ENCODE measurements at regions not wholly inside any gene's neighbourhood (a gene's known extent, or its start where the extent isn't known, plus 50 kb on each side); places are given as distances from the start of the nearest gene placed in this dataset.
"Not testable (repeated sequence)": the region's sequence is repeated elsewhere in the genome, so short reads cannot be mapped to it uniquely, and the experiment has no call there.

DNA sequence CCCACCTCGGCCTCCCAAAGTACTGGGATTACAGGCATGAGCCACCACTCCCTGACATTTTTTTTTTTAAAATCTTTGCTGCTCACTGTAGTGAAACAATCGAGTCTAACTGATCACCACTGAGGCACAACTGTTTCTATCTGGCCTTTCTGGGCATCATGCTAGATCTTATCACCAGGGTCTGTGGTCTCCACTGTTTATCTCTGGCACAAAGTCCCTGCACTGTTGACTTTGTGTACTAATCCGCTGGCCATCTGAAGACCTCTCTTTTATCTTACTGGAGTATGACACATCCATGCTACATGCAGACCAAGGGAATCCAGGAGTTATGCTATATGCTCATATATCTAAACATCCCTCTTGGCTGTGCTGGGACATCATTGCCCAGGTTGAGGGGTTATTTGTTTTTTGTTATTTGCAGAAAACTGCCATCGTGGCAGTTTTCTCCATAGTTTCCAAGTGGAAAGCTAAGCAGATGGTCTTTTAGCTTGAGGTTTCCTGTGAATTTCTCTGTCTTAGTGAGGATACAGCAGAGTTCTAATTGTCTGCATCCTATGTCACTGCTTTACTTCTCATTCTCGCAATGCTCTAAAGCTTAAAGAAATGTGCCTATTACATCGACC lies 456.9 kb downstream of the CCER1 start:
- DNase-seq: no peak

DNA sequence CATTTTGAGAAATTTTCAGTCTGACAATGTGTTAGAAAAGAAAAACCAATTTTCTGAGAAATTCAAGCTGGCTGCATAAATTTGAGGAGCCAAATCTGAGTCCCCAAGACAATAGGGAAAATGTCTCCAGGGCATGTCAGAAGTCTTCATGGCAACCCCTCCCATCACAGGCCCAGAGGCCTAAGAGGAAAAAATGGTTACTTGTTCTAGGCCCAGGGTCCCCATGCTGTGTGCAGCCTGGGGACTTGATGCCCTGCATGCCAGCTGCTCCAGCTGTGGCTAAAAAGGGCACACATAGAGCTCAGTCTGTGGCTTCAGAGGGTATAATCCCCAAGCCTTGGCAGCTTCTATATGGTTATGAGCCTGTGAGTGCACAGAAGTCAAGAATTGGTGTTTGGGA lies 464.6 kb downstream of the CCER1 start:
- no peak for DNase-seq

DNA sequence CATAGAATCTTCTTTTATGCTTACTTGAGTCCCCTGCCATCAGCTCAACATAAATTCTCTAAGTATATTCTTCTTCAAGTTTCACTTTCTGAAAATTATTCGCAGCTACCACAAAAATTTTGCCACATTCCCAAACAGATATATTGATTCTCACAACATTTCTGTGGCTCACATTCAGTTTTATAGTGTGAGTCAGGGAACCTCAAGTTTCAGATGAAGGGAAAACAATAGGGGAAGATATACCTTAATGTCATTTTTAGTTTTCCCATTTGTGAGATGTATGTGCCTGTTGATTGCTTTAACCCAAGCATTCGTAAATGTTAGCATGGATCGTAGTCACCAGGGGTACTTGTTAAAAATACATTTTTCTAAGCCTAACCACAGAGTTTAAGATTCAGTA lies 465.8 kb downstream of the CCER1 start:
- no peak for DNase-seq

DNA sequence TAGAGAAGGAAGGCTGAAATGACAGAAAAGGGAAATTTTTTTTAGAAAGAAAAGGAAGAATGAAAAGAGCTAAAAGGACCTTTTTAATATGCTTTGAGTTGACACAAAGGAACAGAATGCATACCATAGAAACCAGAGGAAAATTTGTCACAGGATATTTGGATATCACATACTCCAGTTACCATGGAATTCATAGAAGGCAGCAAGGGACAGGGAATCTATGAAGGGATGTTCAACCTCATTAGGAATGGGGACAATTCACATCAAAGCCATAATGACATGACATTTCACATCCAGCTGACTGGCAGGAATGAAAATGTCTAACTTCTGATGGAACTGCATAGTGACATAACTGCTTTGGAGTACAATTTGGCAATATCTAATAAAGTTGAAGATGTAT lies 469.4 kb downstream of the CCER1 start:
- DNase-seq: no peak

DNA sequence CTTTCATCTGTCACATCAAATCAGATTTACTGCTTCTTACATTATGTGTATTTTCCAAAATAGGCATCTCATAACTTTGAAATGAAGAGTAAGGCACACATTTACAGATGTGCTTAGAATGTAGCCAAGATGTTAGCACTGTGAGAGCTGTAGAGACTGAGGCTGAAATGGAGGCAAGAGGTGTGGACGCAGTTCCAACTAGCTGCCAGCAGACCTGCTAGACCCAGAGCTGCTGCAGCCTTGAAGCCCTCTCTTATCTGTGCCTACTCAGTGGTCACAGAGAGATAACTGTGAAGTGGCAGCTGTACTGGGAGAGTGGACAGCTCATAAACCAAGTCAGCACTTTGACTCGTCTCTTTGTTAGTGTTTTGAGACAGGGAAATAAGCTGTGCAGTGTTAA lies 470.9 kb downstream of the CCER1 start:
- no peak for DNase-seq

DNA sequence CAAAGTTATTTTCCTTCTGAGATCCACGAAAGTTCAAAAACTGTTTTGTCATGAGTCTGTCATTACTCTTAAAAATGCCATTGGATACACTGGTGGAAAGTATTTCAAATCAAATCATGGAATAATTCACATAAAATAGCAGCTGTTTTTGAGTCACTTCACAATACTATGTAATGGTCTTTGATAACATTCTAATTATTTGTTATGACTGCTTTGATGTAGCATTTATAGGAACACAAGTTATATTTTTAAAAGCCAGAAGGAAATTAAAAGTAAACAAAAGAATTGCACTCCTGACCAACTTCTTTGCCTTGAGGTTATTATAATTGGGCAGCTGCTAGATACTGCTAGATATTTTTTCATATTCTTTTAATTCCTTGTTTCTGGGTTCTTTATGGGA lies 473.2 kb downstream of the CCER1 start:
- DNase-seq: no peak

DNA sequence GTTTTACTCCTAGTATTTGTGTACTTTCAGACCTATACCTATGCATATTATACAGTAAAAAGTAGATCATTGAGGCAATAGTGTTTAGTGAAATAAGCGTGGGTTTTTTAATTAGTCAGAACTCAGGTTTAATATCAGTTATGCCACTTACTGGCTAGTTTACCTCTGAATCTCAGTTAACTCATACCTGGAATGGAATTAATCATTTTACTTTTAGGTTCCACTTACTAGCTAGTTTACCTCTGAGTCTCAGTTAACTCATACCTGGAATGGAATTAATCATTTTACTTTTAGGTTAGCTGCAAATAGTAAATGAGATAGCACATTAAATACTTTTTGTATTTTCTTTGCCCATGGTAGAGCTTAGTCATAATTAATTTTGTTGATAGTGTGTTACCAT lies 475.7 kb downstream of the CCER1 start:
- DNase-seq: no peak

DNA sequence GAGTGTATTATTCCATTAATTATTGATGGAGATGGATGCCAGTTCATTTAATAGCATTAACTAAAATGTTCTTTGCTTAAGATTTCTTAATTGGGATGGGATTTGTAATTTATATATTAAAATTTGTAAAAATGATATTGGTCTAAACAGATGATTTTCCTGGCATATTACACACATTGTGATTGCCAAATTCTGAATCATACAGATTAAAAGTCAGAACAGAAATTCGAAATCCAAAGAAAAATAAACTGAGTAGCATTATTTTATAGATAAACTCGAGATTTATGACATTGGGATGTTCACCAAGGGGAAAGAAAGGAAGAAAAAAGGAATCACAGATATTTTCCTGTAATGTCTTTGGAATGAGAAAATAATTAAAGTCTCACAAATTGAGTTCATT lies 481.1 kb downstream of the CCER1 start:
- no peak for DNase-seq

DNA sequence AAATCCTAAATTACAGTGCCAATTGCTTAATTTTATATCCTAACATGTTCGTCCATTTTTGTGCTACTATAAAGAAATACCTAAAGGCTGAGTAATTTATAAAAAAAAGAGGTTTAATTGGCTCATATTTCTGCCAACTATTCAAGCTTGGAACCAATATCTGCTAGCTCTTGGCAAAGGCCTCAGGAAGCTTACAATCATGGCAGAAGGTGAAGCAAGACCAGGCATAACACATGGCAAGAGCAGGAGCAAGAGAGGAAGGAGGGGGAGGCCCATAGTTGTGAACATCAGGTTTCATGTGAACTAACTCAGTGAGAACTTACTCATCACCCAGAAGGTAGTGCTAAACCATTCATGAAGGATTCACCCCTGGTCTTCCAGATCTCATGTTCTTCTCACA lies 494.3 kb downstream of the CCER1 start:
- no peak for DNase-seq

DNA sequence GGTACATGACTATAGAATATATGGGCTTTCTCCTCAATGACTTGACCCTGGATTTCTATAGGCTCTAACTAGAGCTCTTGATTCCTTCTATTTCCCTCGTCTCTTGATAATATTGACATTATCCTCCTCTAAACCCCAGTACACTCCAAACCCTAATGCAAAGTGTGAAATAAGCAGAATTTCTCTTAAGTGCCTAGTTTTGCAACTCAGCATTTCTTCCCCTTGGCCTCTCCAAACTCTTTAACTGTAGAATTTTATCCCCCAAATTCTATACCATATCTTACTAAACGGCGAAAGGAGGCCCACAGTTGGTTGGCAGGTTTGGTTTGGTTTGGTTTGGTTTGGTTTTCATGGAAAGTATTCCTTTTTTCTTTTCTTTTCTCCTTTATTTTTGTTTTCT lies 498.7 kb downstream of the CCER1 start:
- no peak for DNase-seq

DNA sequence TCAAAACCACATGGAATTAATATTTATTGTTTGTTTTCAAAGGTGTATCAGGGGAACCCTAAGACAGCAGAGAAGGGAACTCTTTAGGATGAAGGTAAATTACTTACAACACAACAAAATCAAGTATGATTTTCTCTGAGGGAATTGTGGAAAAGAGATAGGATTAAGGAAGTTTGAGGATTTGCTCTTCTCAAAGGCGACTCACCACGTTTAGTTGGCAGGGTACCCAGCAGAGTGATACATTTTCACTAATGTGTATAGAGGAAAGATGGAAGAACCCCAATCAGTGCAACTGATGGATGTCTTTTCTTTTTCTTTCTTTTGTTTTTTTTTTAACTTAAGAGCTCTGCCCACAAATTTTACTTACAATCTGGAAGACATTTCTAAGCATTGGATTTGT lies 499.2 kb downstream of the CCER1 start:
- no peak for DNase-seq

DNA sequence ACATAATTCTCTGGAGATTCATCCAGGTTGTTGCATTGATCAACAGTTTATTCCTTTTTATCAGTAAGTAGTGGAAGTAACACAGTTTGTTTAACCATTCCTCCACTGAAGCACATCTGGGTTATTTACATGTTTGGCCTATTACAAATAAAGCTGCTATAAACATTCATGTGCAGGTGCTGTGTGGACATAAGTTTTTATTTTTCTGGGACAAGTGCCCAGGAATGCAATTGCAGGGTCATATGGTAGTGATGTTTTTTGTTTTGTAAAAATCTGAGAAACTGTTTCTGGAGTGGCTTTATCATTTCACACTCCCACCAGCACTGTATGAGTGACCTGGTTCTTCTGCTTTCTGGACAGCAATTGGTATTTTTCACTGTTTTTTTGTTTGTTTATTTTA lies 505.4 kb downstream of the CCER1 start:
- DNase-seq: no peak

DNA sequence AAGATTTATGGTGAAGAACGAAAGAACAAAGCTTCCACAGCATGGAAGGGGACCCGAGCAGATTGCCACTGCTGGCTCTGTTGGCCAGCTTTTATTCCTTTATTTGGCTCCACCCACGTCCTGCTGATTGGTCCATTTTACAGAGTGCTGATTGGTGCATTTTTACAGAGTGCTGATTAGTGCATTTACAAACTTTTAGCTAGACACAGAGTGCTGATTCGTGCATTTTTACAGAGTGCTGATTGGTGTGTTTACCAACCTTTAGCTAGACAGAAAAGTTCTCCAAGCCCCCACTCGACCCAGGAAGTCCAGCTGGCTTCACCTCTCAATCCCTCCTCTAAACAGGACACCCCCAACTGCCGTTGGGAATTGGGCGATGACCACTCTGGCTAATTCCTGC lies 511.5 kb downstream of the CCER1 start:
- not testable (repeated sequence) for DNase-seq

DNA sequence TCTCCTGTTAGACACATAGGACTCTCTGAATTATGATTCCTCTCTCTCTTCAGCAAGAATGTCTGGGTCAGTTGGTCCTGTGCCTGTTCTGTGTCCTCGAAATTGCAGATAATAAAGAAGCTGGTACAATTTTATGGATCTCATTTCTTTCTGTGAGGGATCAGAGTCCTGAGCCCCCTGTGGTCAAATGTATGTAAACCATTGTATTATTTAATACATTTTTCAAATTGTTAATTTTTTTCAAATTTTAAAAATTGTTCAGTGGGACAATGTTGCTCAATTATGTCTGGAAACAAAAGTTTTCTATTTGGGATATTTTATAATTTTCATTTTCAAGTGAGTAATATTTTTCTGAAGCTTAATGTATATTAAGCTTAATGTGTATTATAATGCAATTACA lies 513.5 kb downstream of the CCER1 start:
- DNase-seq: no peak

DNA sequence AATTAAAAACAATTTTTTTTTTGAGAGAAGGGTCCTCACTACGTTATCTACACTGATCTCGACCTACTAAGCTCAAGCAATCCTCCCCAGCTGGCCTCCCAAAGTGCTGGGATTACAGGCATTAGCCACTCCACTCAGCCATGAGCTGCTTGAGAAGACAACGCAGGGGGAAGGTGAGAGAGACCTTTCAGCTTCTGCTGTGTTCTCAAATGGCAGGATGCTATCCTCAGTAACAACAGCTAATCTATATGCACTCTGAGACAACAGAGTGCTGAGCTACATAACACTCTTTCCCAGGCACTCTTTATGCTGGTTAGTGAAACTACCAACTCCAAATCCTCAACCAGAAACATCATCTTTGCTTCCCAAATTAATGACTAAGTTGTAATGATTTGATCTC lies 526.1 kb downstream of the CCER1 start:
- DNase-seq: no peak

DNA sequence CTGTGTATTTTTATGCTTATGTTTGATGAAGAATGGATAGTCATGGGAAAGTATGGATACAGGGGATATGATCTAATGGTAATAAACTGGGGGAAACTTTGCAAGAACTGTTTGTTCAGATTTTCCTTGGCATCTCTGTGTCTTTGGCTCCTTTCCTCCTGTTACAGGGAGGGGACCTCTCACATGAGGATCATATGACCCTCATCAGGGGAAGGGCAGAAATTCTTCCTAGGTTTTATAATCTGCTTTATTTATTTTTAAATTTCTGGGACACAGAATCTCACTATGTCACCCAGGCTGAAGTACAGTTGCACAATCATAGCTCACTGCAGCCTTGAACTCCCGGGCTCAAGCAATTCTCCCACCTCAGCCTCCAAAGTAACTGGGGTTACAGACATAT lies 526.5 kb downstream of the CCER1 start:
- DNase-seq: no peak

DNA sequence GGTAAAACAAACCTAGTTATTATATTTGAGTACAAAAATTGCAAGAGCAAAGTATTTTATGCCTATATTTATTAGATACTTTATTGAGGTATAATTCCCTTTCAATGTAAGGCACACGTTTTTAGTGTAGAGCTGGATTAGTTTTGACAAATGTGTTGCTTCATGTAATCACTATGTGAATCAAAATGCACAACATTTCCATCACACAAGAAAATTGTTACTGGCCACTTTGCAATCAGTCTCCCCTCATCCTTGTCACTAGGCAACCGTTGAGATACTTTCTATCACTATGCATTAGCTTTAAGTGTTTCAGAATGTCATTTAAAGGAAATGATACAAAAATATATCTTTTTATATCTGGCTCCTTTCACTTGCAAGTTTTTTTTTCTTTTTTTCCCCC lies 531.0 kb downstream of the CCER1 start:
- no peak for DNase-seq

DNA sequence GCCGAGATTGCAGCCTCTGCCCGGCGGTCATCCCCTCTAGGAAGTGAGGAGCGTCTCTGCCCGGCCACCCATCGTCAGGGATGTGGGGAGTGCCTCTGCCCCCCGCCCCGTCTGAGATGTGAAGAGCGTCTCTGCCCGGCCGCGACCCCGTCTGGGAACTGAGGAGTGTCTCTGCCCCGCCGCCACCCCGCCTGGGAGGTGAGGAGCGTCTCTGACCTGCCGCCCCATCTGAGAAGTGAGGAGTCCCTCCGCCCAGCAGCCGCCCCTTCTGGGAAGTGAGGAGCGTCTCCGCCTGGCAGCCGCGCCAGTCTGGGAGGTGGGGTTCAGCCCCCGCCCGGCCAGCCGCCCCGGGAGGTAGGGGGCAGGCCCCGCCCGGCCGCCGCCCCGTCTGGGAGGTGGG lies 544.0 kb downstream of the CCER1 start:
- DNase-seq: no peak

DNA sequence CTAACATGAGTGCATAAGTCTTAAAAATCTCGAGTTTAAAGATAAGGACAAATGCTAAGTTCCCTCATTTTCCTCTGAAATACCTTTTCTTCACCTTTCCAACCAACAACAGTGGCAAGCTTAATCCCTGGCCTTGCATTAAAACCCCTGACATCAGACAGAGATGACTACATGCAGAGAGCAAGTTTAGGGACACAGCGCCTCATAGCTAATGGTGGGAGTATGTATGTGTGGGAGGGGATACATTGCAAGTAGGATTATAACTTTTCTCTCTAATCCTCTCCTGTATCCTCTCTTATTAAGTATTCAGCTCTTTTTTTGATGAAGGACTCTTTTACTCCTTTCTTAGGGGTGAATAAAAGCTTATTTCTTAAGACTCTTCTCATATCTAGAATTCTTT lies 547.1 kb downstream of the CCER1 start:
- DNase-seq: no peak

DNA sequence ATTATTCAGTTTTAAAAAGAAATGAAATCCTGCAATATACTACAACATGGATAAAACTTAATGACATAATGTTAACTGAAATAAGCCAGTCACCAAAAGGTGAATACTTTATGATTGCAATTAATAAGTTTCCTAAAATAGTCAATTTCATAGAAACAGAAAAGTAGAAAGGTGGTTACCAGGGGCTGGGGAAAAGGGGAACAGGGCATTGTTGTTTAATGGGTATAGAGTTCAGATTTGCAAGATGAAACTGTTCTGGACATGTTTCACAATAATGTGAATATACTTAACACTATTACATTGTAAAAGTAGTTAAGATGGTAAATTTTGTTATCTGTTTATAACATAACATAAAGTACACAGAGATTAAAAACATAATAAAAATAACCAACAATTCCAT lies 550.9 kb downstream of the CCER1 start:
- no peak for DNase-seq

DNA sequence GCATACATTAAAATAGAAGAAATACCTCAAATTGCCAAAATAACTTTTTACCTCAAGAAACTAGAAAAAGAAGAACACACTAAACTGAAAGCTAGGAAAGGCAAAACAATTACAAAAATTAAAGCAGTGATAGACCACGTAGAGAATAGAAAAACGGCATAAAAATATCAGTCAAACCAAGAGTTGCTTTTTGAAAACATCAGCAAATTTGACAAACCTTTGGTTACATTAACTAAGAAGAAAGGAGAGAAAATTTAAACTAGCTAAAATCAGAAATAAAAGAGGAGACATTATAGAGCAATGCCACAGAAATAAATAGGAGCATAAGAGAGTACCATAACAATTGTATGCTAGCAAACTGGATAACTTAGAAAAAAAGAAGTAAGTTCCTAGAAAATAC lies 553.8 kb downstream of the CCER1 start:
- no peak for DNase-seq

DNA sequence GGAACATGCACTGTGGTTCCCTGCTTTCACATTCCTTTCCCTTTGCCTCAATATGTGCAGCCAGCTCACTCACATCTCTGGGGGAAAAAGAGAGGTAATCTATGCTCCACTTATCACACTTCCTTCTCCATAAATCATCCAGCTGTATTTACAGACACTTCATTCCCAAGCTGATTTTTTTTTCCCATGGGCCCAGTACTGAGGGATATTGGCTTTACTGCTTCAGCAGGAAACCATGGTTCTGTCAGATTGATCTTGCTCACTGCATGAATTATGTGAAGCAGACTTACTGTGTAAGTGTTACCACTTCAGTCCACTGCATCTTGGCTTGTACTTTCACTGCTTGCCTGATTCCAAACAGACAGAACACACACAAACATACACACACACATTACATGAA lies 555.6 kb downstream of the CCER1 start:
- DNase-seq: no peak

DNA sequence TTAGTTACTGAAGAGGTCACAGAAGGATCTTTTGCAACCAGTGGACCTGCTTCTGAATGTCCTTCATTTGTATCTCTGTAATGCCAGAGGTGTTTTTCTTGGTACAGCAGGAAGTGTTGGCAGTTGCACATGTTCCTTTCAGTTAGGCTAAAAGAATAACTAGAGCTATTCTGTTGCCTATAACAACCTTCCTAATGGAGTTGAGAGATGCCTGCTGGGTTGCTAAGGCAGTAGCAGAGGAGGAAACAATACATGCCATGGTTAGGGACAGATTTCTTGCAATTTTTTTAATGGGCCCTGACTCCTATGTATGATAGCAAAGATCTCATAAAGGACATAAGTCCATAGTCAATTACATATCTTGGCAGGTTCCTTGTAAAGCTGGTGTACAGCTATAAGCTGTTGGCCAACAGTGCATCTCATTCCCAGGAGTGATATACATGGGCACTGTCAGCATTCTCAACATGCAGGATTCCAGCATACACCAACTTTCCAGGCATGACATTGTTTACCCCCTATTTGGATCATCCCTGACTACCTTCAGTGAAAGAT lies 556.6 kb downstream of the CCER1 start:
- no peak for DNase-seq

DNA sequence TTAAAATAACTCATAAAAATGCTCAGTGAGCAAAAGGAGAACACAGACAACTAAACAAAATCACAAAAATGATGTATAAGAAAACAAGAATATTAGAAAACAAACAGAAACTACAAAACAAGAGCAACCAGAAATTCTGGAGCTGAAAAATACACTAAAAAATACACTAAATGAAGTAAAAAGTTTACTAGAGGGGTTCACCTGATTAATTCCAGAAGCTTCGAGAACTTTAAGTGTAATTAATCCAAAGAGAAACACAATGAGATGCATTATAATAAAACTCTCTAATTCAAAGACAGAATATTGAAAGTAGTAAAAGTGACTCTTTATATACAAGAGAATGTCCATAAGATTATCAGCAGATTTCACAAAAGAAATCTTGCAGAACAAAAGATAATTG lies 558.4 kb downstream of the CCER1 start:
- DNase-seq: no peak

DNA sequence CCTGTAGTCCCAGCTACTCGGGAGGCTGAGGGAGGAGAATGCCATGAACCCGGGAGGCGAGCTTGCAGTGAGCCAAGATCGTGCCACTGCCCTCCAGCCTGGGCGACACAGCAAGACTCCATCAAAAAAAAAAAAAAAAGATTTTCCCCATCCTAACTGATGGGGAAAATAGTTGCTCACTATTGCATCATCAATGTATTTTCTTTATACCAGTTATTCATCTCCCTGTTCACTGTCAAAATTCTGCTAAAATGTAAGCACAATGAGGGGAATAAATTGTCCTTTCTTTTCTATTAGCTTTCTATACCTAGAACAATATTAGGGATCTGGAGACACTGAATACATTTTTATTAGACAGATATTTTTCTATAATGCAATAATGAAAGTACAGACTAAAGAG lies 561.3 kb downstream of the CCER1 start:
- no peak for DNase-seq

DNA sequence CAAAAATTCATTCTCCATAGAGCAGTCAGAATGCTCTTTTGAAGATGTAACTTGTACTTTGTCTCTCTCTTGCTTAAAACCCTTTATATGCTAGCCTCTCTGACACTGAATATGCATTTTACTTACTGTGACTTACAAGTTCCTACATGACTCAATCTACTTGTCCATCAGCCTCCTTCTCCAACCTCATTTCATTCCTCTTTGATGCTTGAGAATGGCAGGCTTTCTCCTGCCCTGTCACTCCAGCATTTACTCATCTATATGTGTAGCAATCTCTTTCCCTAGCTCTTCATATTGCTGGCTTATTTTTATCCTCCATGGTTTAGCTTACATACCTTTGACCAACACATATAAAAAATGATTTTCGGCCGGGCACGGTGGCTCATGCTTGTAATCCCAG lies 561.9 kb downstream of the CCER1 start:
- no peak for DNase-seq

All from cerebellar nuclear complex (tissue), 1 donor.